PC-9 (cell line): ENCODE measurements at regions not wholly inside any gene's neighbourhood (a gene's known extent, or its start where the extent isn't known, plus 50 kb on each side); places are given as distances from the start of the nearest gene placed in this dataset.

Source experiments
- EZH2 ChIP-seq: fragments of 200-600 bp; sonication (generic); IDR thresholded peaks from 2 replicates; pipeline ENCODE4 v1.8.0; 2017; ENCODE audit warnings: antibody characterized with exemption, low read depth
- TF ChIP-seq, protein P1 (sequence below): fragments of 200-600 bp; sonication (generic); conservative IDR thresholded peaks from 2 replicates; pipeline ENCODE4 v1.6.1; 2017; ENCODE audit warnings: mixed run types, antibody characterized with exemption, mild to moderate bottlenecking, moderate library complexity

DNA sequence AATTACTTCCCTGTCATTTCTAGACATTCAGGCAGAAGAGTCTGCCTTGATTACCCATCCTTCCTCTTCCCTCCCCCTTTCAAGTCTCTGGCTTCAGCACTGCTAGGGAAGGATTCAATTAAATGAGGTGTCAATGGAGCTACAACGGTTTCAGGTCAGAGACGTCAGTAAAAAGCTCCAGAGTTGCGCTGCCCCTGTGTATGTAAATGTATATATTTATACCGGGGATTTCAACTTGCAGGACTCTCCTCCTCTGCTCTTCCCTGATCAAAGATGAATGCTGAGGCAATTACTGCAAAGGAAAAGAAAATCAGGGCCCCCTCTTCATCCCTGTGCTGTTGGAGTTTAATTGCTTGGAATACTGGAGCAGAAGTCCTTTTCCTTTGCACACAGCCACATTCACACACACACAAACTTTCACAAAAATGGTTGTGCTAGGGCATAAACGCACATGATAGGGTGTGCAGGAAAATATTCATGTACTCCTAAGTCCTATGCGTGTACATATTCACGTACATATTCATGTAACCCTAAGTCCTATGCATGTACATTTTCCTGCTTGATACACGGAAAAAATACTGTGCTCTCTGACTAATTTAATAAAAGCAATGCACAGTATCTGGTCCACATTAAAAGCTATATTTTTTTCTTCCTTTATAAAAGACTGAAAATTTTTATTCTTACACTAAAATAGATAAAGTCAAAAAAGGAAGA, 129.7 kb upstream of the PMFBP1 start:
- TF ChIP-seq, protein P1, sequence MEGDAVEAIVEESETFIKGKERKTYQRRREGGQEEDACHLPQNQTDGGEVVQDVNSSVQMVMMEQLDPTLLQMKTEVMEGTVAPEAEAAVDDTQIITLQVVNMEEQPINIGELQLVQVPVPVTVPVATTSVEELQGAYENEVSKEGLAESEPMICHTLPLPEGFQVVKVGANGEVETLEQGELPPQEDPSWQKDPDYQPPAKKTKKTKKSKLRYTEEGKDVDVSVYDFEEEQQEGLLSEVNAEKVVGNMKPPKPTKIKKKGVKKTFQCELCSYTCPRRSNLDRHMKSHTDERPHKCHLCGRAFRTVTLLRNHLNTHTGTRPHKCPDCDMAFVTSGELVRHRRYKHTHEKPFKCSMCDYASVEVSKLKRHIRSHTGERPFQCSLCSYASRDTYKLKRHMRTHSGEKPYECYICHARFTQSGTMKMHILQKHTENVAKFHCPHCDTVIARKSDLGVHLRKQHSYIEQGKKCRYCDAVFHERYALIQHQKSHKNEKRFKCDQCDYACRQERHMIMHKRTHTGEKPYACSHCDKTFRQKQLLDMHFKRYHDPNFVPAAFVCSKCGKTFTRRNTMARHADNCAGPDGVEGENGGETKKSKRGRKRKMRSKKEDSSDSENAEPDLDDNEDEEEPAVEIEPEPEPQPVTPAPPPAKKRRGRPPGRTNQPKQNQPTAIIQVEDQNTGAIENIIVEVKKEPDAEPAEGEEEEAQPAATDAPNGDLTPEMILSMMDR, result no peak
- no peak for TF ChIP-seq EZH2
